ENCODE measurements at regions not wholly inside any gene's neighbourhood (a gene's known extent, or its start where the extent isn't known, plus 50 kb on each side); places are given as distances from the start of the nearest gene placed in this dataset.

DNA sequence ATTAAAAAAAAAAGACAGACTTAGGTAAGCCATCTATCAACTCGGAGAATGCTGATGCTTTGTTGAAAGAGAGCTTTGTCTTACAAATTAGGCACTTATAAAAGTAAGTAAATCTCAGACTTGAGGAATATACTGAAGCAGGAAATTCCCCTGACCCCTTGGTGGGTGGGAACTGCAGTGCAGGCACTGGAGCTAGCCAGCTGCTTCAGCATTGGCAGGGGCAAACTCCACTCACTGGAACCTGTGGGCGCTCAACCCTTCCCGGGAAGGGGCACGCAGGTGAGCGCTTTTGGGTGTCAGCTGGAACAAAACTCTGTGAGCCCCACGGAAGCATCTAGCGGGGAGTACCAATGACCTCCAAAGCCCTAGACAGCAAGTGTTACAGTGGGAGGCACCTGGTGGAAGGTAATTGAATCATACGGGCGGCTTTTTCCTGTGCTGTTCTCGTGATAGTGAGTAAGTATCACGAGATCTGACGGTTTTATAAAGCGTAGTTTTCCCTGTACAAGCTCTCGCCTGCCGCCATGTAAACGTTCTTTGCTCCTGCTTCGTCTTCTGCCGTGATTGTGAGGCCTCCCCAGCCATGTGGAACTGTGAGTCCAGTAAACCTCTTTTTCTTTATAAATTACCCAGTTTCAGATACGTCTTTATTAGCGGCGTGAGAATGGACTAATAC is 628.0 kb upstream of the CDH18 start:
- H3K4me1 ChIP-seq (ENCODE audit: insufficient read depth, low read length), result no peaks in the 10 kb centered on the region
- DNase-seq, result no peak
- H3K9ac ChIP-seq (ENCODE audit: low read depth, low read length), result no peak overlapping the region

DNA sequence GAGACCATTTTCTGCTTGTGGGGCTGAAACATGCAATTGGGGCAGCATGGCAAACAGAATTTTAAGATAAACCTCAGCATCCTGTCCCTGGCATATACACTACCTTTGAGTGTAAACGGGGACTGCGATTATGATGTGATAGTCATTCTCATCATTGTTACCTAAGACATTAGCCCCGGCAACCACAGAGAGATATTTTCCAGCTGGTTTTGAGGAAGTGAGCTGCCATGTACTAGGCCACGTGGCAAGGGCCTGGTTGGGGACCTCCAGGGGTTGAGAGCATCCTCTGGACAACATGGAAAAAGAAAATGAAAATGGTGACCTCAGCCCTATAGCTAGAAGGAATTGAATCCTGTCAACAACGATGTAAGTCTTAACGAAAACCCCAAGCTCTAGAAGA is 623.6 kb upstream of the CDH18 start:
- no peak overlapping the region for H3K9ac ChIP-seq (ENCODE audit: low read depth, low read length)
- TF ChIP-seq, protein P1, sequence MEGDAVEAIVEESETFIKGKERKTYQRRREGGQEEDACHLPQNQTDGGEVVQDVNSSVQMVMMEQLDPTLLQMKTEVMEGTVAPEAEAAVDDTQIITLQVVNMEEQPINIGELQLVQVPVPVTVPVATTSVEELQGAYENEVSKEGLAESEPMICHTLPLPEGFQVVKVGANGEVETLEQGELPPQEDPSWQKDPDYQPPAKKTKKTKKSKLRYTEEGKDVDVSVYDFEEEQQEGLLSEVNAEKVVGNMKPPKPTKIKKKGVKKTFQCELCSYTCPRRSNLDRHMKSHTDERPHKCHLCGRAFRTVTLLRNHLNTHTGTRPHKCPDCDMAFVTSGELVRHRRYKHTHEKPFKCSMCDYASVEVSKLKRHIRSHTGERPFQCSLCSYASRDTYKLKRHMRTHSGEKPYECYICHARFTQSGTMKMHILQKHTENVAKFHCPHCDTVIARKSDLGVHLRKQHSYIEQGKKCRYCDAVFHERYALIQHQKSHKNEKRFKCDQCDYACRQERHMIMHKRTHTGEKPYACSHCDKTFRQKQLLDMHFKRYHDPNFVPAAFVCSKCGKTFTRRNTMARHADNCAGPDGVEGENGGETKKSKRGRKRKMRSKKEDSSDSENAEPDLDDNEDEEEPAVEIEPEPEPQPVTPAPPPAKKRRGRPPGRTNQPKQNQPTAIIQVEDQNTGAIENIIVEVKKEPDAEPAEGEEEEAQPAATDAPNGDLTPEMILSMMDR (IDR thresholded peaks at IDR 0.05; ENCODE audit: borderline replicate concordance, extremely low read depth, low read length, poor library complexity, severe bottlenecking), result no peak
- TF ChIP-seq EZH2 (IDR thresholded peaks at IDR 0.05; ENCODE audit: borderline replicate concordance, low read depth, low read length, severe bottlenecking), result no peak
- no peak overlapping the region for H3K4me2 ChIP-seq (ENCODE audit: insufficient read depth, low read length)

More for the DNA sequence above, 628.0 kb upstream of the CDH18 start:
- no peak for ATAC-seq (ENCODE audit: insufficient read depth, low read depth)
- Histone ChIP-seq H3K9me3 (ENCODE audit: insufficient read depth, low read length, severe bottlenecking) (peaks cover 3% of the 10 kb centered on the region), H3K27ac (ENCODE audit: low read length) (no peak overlapping the region), H3K36me3 (ENCODE audit: insufficient read depth, low read length) (no peaks in the 10 kb centered on the region), H4K20me1 (ENCODE audit: insufficient read depth, low read length) (no peaks in the 10 kb centered on the region), H3K4me2 (ENCODE audit: insufficient read depth, low read length) (no peak overlapping the region), H3K4me3 (ENCODE audit: low read depth in 1 of 2, low read length in 2 of 2) (no peak overlapping the region), H3K79me2 (ENCODE audit: insufficient read depth, low read length) (no peaks in the 10 kb centered on the region), H2AFZ (ENCODE audit: low read depth, low read length) (no peak overlapping the region), H3K27me3 (ENCODE audit: insufficient read depth, low read length, poor library complexity) (no peaks in the 10 kb centered on the region)
- TF ChIP-seq, protein P1 (IDR thresholded peaks at IDR 0.05; ENCODE audit: borderline replicate concordance, extremely low read depth, low read length, poor library complexity, severe bottlenecking), result no peak
- TF ChIP-seq EZH2 (IDR thresholded peaks at IDR 0.05; ENCODE audit: borderline replicate concordance, low read depth, low read length, severe bottlenecking), result no peak

DNA sequence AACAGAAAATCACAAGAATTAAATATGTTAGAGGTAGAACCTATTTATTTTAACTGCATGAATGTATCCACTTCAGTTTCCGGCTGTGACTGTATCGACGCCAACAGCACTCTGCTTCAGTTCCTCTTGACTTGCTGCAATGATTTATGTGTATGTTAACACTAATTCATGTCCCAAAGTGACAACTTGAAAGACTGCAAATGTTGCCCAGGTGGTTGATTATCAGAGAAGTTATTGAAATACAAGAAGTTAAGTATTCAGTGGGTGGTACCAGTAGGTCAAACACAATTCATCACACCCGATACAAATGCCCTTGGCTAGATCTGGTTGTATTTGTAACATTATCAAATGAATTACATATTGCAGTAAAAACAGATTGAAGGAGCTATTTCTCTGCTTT is 622.7 kb upstream of the CDH18 start:
- no peak overlapping the region for H3K4me3 ChIP-seq (ENCODE audit: low read depth in 1 of 2, low read length in 2 of 2)
- H3K36me3 ChIP-seq (ENCODE audit: insufficient read depth, low read length), result no peaks in the 10 kb centered on the region
- no peaks in the 10 kb centered on the region for H3K4me1 ChIP-seq (ENCODE audit: insufficient read depth, low read length)
- H2AFZ ChIP-seq (ENCODE audit: low read depth, low read length), result no peak overlapping the region
- ATAC-seq (ENCODE audit: insufficient read depth, low read depth) (no peak), DNase-seq (no peak)
- no peak overlapping the region for H3K4me2 ChIP-seq (ENCODE audit: insufficient read depth, low read length)
- no peak overlapping the region for H3K9ac ChIP-seq (ENCODE audit: low read depth, low read length)
- H3K27me3 ChIP-seq (ENCODE audit: insufficient read depth, low read length, poor library complexity), result no peaks in the 10 kb centered on the region
- TF ChIP-seq, protein P1 (IDR thresholded peaks at IDR 0.05; ENCODE audit: borderline replicate concordance, extremely low read depth, low read length, poor library complexity, severe bottlenecking), result no peak
- TF ChIP-seq EZH2 (IDR thresholded peaks at IDR 0.05; ENCODE audit: borderline replicate concordance, low read depth, low read length, severe bottlenecking), result no peak
- no peaks in the 10 kb centered on the region for H4K20me1 ChIP-seq (ENCODE audit: insufficient read depth, low read length)
- peaks cover 6% of the 10 kb centered on the region for H3K9me3 ChIP-seq (ENCODE audit: insufficient read depth, low read length, severe bottlenecking)
- H3K79me2 ChIP-seq (ENCODE audit: insufficient read depth, low read length), result no peaks in the 10 kb centered on the region
- no peak overlapping the region for H3K27ac ChIP-seq (ENCODE audit: low read length)

More for the DNA sequence above, 623.6 kb upstream of the CDH18 start:
- peaks cover 6% of the 10 kb centered on the region for H3K9me3 ChIP-seq (ENCODE audit: insufficient read depth, low read length, severe bottlenecking)
- no peak overlapping the region for H2AFZ ChIP-seq (ENCODE audit: low read depth, low read length)
- H3K4me3 ChIP-seq (ENCODE audit: low read depth in 1 of 2, low read length in 2 of 2), result no peak overlapping the region
- no peaks in the 10 kb centered on the region for H3K27me3 ChIP-seq (ENCODE audit: insufficient read depth, low read length, poor library complexity)
- no peak overlapping the region for H3K27ac ChIP-seq (ENCODE audit: low read length)
- H3K36me3 ChIP-seq (ENCODE audit: insufficient read depth, low read length), result no peaks in the 10 kb centered on the region
- DNase-seq (no peak), ATAC-seq (ENCODE audit: insufficient read depth, low read depth) (no peak)
- no peaks in the 10 kb centered on the region for H4K20me1 ChIP-seq (ENCODE audit: insufficient read depth, low read length)
- H3K4me1 ChIP-seq (ENCODE audit: insufficient read depth, low read length), result no peaks in the 10 kb centered on the region
- H3K79me2 ChIP-seq (ENCODE audit: insufficient read depth, low read length), result no peaks in the 10 kb centered on the region

Measured in DND-41 (cell line).